HTR-8/SVneo (cell line): ENCODE measurements at regions not wholly inside any gene's neighbourhood (a gene's known extent, or its start where the extent isn't known, plus 50 kb on each side); places are given as distances from the start of the nearest gene placed in this dataset.

Source experiments
- DNase-seq: peaks from one replicate; pipeline ENCODE4 v3.0.0; 2011; ENCODE audit warnings: low spot score, mixed read lengths; ENCODE audit not compliant: insufficient read length
- FAIRE-seq: peaks from 2 replicates; lab custom pipeline; 2011; peaks lifted over from hg19 to GRCh38; lab: Jason Lieb, UNC

DNA sequence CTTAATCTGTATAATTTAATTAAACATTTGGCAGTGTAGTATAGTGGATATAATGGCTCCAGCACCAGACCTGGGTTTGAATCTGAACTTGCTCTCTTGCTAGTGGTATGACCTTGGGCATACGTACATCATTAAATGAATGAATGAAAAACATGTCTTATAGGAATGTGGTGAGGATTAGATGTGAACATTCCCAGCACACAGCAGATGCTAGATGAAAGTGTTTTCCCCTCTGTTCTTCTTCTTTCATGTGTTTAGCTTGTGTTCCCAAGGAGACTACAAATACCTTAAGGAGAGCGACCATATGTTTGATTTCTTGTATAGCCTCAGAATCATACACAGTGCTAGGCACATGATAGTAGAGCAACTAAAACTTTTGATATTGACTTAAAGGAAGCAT, 56.5 kb downstream of the CT47B1 start:
- FAIRE-seq = no peak

GRCh38 chrX:120813982-120814381, 61.7 kb downstream of the CT47B1 start:
- no peak for FAIRE-seq
- DNase-seq = no peak

More for the DNA sequence above, 56.5 kb downstream of the CT47B1 start:
- DNase-seq = no peak

GRCh38 chrX:120801426-120801825, 74.2 kb downstream of the CT47B1 start:
- no peak for DNase-seq
- no peak for FAIRE-seq

DNA sequence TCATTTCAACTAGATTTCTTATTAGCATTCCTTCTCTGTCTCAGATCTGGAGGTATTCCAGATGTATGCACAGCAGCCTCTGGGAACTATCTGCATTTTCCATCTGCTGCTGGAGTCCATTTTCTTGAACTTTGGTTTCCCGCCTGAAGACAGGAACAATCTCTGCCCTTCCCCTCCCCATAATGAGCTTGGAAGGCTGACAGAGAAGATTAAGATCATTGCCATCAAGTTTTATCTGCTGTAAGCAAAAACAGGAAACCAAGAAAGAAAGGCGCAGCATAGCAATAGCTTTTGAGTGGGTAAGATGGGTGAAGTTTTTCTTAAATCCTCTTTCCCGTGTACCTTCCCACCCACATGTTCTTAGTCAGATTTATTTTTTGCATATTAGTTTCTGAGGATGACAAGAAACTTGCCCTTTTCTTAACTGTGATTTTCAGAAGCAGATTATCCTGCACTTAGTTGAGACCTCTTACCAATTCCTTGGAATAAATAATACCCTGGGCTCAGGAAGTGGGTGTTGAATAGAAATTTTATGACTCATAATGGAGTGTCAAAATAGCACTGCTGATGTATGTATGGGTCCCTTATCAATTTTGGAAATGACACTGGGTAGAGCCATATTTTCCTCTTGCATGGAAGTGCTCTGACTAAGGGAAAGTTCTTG, 78.3 kb downstream of the CT47B1 start:
- FAIRE-seq = no peak

GRCh38 chrX:120795301-120795700, 80.4 kb downstream of the CT47B1 start:
- FAIRE-seq = no peak
- no peak for DNase-seq

More for the DNA sequence above, 78.3 kb downstream of the CT47B1 start:
- DNase-seq = no peak

- DNase-seq (no peak), FAIRE-seq (no peak)
These were observed 81.1 kb downstream of the CT47B1 start for GRCh38 chrX:120794525-120794975.

DNA sequence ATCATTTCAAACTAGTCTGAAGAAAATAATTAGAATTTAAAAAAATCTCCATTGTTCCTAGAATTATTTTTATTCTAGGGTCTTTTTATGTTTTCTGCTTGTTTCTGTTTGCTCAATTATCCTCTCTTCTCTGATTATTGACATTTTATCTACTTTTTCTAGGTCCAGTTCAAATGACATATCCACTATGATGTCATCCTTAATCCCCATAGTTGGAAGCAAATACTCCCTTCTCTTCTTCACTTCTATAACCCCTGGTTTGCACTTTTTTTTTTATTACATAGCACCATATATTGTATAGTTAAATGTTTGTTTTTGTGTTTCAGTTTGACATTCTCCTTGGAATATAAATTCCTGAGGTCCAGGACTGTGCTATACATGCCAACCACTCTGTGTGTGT, 82.6 kb downstream of the CT47B1 start:
- FAIRE-seq (no peak), DNase-seq (no peak)

DNA sequence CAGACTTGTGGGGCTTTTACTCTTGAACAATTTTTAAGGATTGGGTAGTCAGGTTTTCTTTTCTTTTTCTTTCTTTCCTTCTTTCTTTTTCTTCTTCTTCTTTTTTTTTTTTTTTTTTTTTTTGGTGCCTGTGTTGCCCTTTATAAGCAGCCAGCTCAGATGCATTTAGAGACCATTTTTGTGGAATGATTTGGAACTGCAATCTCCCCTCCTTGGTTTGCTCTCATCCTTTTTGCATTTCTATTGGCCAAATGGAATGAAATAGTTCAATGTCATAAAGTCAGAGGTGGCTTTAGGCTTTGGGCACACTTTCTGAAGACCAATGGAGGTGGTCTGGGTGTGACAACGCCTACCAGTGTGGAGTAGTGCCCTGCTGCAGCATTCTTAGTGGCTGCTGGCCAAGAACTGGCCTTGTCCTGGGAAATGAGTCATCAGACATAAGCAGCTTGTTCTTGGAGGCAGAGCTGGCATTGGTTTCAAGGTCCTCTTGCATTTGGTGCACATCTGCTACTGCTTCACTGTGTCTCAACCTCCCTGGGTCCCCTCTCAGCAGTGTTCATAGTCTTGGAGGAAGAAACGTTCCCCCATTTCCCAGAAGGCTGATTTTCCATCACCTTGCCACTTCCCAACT, 84.5 kb downstream of the CT47B1 start:
- no peak for FAIRE-seq
- DNase-seq = peak; percentile 1

DNA sequence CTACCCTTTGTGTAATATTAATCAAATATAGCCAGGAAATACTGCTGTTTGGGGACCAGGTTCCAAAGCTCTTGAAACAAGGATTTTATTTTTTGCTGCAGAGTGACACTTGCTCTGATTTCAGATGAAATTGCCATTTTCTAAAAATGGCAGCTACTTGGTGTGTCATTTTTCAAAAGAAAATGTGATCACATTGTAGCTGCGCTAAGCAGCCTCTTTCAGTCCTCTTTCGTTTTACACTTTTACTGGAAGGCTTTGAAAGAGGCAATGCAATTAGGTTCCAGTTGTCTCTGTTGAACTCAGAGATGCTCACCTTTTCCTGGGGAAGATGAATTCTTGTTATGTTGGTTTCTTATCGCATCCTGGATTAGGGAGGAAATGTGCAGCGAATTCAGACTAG, 85.1 kb downstream of the CT47B1 start:
- no peak for FAIRE-seq
- no peak for DNase-seq

- no peak for FAIRE-seq
These were observed 85.5 kb downstream of the CT47B1 start for GRCh38 chrX:120790118-120790517.

GRCh38 chrX:120781403-120781802, 94.3 kb downstream of the CT47B1 start:
- no peak for FAIRE-seq

More at GRCh38 chrX:120790118-120790517, 85.5 kb downstream of the CT47B1 start:
- DNase-seq = peak; percentile 5

DNA sequence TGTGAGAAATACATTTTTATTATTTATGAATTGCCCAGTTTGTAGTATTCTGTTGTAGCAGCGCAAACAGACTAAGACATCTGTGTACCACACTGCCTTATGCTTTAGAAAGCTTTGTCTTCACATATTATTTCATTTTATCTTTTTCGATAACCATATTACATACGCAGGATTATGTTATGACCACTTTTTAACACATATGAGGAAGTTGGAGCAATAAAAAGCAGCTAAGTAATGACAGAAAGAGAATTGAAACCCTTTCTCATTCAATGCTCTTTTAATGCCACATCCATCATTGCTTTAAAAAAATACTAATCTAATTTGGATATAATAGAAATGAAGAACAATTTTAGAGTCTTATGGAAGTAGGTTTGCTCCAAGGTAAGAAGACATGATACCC, 99.7 kb downstream of the CT47B1 start:
- DNase-seq = no peak

More at GRCh38 chrX:120781403-120781802, 94.3 kb downstream of the CT47B1 start:
- no peak for DNase-seq

DNA sequence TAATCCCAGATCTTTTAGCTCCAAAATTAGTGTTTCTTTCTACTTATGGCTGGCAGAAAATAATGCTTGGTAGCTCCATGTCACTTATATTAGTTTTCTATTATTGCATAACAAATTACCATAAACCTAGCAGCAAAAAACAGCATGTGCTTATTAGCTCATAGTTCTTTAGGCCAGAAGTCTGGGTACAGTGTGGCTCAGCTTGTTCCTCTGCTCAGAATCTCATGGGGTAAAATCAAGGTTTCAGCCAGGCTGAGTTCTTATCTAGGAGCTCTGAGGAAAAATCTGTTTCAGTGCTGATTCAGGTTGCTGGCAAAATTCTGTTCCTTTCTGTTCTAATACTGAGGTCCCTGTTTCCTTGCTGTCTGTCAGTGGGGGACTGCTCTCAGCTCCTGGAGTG, 101.1 kb downstream of the CT47B1 start:
- no peak for FAIRE-seq
- no peak for DNase-seq

More for the DNA sequence above, 99.7 kb downstream of the CT47B1 start:
- FAIRE-seq = no peak

DNA sequence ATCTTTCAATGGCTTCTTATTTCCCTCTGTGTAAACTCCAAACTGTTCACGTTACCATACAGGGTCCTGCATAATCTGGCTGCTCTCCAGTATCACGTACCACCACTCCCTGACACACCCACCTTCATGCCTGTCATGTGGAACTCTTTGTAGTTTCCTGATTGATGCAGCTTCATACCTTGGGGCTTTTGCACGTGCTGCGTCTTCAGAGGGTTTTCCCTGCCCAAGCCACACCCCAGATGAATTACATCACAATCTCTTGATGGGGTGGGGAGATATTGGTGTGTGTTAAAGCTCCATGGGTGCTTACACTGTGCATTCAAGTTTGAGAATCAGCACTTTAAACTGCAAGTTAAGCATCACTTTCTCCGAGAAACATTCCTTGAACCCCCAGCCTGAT, 101.9 kb downstream of the CT47B1 start:
- DNase-seq (no peak), FAIRE-seq (no peak)

DNA sequence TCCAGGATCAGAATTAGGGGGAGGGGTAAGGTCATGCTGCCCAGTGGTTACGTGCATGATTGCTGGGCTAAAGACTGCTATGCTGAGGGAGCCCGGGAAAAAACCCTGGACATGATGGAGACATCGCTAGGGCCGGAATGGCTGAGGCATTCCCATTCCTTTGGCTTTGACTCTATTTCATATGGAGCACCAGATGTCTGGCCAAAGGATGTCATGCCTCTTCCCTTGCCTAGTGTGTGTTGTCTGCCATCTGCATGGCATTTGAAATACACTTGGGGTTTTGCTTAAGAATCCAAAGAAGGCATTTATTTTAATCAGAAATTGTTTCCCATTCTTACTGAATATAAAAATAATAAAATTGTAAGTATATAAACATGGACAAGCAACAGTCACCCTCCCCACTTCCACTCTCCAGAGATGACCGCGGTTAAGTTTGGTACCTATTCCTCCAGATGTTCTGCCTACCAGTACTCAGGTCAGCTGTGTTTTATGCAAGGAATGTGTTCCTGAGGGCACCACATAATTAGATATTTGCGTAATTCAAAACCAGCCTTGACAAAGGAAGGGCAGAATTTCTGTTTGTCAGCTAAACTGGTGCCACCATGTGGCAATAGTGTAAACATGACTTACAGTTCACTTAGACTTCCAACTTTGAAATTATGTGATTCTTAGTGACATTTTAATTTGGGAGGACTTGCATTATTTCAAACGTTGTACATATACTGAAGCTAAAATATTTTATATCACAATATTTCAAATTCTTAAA, 105.9 kb downstream of the CT47B1 start:
- FAIRE-seq = no peak
- DNase-seq = peak; percentile 18

- DNase-seq = no peak
- no peak for FAIRE-seq
These were observed 107.0 kb downstream of the CT47B1 start for GRCh38 chrX:120768681-120769080.

DNA sequence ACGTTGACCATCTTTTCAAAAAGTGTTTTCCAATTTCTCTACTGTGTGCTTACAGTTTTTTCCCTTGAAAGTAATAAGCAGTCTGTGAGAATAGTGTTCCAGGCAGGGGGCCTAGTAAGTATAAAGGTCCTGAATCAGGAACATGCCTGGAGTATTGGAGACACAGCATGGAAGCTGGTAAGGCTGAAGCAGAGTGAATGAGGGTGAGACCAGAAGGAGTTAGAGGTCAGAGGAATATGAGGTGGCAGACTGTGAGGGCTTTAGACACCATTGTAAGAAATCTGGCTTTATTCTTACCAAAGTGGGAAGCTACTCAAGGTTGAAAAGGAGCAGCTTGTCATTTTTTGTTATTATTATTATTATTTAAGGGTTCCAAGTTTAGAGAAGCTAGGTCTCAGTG, 107.4 kb downstream of the CT47B1 start:
- no peak for DNase-seq
- no peak for FAIRE-seq

GRCh38 chrX:120763269-120763668, 112.4 kb downstream of the CT47B1 start:
- DNase-seq (no peak), FAIRE-seq (no peak)

DNA sequence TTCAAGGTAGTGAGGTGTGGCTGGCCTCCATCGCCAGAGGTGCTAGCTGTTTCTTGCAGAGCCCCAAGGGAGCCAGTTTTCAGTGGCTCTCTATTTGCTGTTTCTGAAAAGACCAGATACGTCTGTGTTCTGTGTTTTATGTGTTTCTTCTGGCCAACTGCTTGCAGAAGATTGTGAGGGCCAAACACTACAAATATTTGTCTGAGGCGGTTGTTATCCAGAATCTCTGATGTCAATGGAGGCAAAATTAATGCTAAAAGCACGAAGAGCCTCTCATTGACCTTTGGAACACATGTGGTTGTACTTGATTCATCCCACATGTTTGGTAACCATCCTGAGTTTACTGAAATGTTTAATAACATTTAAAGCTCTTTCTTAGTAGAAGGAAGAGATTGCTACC, 113.9 kb downstream of the CT47B1 start:
- no peak for FAIRE-seq
- DNase-seq = no peak

DNA sequence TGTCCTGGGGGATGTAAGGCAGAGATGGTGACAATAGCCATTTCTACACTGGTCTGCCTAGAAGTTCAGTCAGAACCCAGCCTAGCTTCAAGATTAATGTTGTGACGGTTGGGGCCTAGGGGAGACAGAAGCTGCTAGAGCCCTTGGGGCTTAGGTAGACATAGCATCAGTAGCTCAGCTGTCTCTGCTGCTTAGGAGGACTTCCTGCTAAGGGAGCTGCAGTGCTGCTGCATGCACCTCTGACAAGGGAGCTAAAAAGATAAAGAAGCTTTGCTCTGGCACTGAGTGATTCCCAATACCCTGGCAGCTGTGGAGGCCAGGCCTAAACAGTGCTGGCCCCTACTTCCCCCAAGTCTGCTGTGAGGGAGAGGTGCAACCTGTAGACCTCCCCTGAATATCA, 116.0 kb downstream of the CT47B1 start:
- FAIRE-seq = no peak

More for the DNA sequence above, 116.0 kb downstream of the CT47B1 start:
- DNase-seq = no peak
